Common myeloid progenitor, CD34-positive (primary cell): ENCODE measurements at regions not wholly inside any gene's neighbourhood (a gene's known extent, or its start where the extent isn't known, plus 50 kb on each side); places are given as distances from the start of the nearest gene placed in this dataset.

Experiments used
- CTCF ChIA-PET: fragments of 350-600 bp; sonication (Branson Sonifier 250); formaldehyde crosslinking; loops from one replicate; lab custom pipeline; 2021; ENCODE audit warnings: antibody characterized with exemption; lab: Charles Lee
- POLR2A ChIA-PET: fragments of 350-600 bp; sonication (Branson Sonifier 250); formaldehyde crosslinking; loops from one replicate; lab custom pipeline; 2021; ENCODE audit warnings: antibody characterized with exemption; lab: Charles Lee
- DNase-seq, 3 donors: peaks; one replicate each; pipeline versions ENCODE4 v3.0.0 to v3.0.0-alpha.2; 2013
- H3K27ac ChIP-seq, 2 experiments: 1 replicate in 1 of 2; 2 replicates in 1 of 2; pipeline ENCODE4 v1.7.0; 2013; ENCODE audit warnings: inconsistent platforms in 2 of 2, low read length in 2 of 2, mild to moderate bottlenecking in 2 of 2, low read depth in 1 of 2, moderate library complexity in 1 of 2; ENCODE audit not compliant: severe bottlenecking in 2 of 2, insufficient read depth in 1 of 2, poor library complexity in 1 of 2
- H3K27me3 ChIP-seq, 5 experiments: replicated peaks in 2 of 5; 1 replicate in 3 of 5; 2 replicates in 2 of 5; pipeline versions ENCODE4 v1.6.1 to v1.7.0; 2013; ENCODE audit warnings: low read length in 4 of 5, mild to moderate bottlenecking in 2 of 5, moderate library complexity in 2 of 5, inconsistent platforms in 1 of 5; ENCODE audit not compliant: insufficient read depth in 5 of 5, control insufficient read depth in 4 of 5
- H3K36me3 ChIP-seq, 4 experiments: 1 replicate in 2 of 4; 2 replicates in 2 of 4; pipeline versions ENCODE4 v1.6.1 to v1.7.0; 2013; ENCODE audit warnings: low read length in 3 of 4, control low read depth in 1 of 4, mild to moderate bottlenecking in 1 of 4; ENCODE audit not compliant: control insufficient read depth in 4 of 4, insufficient read depth in 4 of 4
- H3K4me1 ChIP-seq, 4 experiments: 1 replicate in 3 of 4; 2 replicates in 1 of 4; pipeline versions ENCODE4 v1.6.1 to v1.7.1; 2013; ENCODE audit warnings: low read length in 3 of 4, mild to moderate bottlenecking in 3 of 4, control low read depth in 1 of 4, inconsistent platforms in 1 of 4, moderate library complexity in 1 of 4; ENCODE audit not compliant: control insufficient read depth in 4 of 4, insufficient read depth in 4 of 4; ENCODE audit errors: control extremely low read depth in 1 of 4
- H3K4me3 ChIP-seq, 7 experiments: 1 replicate in 4 of 7; 2 replicates in 3 of 7; pipeline versions ENCODE4 v1.5.1 to v1.7.0; 2013; ENCODE audit warnings: mild to moderate bottlenecking in 7 of 7, low read length in 6 of 7, moderate library complexity in 6 of 7, inconsistent platforms in 2 of 7, low read depth in 2 of 7, control low read depth in 1 of 7; ENCODE audit not compliant: insufficient read depth in 4 of 7, control insufficient read depth in 1 of 7; ENCODE audit errors: extremely low read depth in 1 of 7
- H3K9me3 ChIP-seq, 5 experiments: 1 replicate in 4 of 5; 2 replicates in 1 of 5; pipeline versions ENCODE4 v1.6.1 to v1.7.1; 2013; ENCODE audit warnings: low read length in 4 of 5, mild to moderate bottlenecking in 2 of 5, inconsistent platforms in 1 of 5, low read depth in 1 of 5, moderate library complexity in 1 of 5; ENCODE audit not compliant: control insufficient read depth in 4 of 5, insufficient read depth in 2 of 5; ENCODE audit errors: control extremely low read depth in 1 of 5
- WGBS: methylation state at CpG from one replicate; pipeline ENCODE4 v1.1.5; 2013; ENCODE audit not compliant: insufficient coverage; 5-methylcytosine and 5-hydroxymethylcytosine counted together

DNA sequence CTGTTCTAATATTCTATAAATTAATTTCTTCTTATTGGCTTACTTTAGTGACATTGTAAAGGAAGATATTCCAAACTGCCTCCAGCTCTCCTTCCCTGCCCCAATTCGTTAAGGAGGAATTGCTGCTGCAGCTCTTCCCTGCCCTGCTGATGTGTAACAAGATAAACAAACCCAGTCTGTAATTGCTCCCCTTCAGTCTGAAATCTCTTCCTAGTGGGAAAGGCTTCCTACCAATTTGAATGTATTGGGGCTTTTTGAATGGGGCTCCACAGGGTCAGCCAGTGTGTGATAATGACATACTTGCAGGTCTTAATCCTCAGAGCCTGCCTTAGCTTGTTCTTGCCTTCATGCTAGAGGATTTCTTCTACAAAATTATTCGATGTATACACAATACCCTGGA lies 849.9 kb upstream of the GHITM start:
- POLR2A ChIA-PET = no interaction called here
- WGBS = 43% methylated on average over 1 of the region's 2 CpGs
- no peaks in the 10 kb centered on the region for H3K36me3 ChIP-seq
- H3K9me3 ChIP-seq = no peaks in the 10 kb centered on the region
- H3K4me1 ChIP-seq = no peaks in the 10 kb centered on the region
- H3K4me3 ChIP-seq = no peak overlapping the region
- DNase-seq = no peak
- no peak overlapping the region for H3K27ac ChIP-seq
- no peaks in the 10 kb centered on the region for H3K27me3 ChIP-seq
- CTCF ChIA-PET = no interaction called here

DNA sequence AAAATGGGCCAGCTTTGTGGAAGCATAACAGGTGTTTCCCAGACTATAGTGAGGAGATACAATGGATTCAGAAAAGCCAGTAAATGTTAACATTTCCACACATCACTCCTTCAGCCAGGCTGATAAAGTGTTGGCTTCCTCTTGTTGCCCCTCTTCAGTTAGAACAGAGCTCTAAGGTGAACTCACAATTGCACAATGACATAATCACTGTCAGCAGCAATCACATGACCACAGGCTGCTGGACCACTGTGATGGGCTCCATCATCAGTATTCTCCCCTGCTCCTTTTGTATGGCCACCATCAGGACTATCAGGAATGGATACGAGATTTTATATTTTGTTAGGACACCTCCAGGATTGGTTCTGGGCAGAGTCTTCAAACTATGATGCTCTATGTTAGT lies 849.4 kb upstream of the GHITM start:
- Histone ChIP-seq H3K36me3 (no peaks in the 10 kb centered on the region), H3K4me1 (no peaks in the 10 kb centered on the region), H3K9me3 (no peaks in the 10 kb centered on the region), H3K27me3 (no peaks in the 10 kb centered on the region), H3K27ac (no peak overlapping the region), H3K4me3 (no peak overlapping the region)
- POLR2A ChIA-PET = no interaction called here
- no CpG with 5 or more reads among the region's 1 CpG for WGBS
- no peak for DNase-seq
- CTCF ChIA-PET = no interaction called here

DNA sequence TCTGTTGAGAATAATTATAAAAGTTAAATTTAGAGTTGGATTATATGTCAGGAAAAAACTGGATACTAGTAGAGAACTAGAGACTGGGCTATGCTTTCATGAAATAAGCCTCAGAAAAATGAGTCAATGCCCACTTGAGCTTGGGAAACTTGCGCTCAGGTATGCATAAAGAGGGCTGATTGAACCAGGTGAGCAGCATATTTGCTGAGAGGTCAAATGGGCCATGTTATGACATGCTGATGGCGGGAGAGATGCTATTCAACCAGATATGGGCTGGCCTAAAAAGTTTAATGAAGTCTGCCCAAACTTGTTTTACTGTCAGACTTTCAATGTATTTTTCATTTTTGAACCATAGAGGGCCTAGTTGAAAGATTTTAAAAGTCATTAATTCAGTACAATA lies 837.6 kb upstream of the GHITM start:
- ChIA-PET POLR2A (interaction anchor here (0.5 kb wide), 1 partner anchor 827 kb away, joined by 5 read pairs; no protein-coding TSS in a partner anchor), CTCF (no interaction called here)
- no peak for DNase-seq
- 88% methylated on average over 1 of the region's 2 CpGs for WGBS
- H3K27me3 ChIP-seq = no peaks in the 10 kb centered on the region
- no peak overlapping the region for H3K4me3 ChIP-seq
- no peak overlapping the region for H3K27ac ChIP-seq
- no peaks in the 10 kb centered on the region for H3K9me3 ChIP-seq
- H3K4me1 ChIP-seq = no peaks in the 10 kb centered on the region
- no peaks in the 10 kb centered on the region for H3K36me3 ChIP-seq

DNA sequence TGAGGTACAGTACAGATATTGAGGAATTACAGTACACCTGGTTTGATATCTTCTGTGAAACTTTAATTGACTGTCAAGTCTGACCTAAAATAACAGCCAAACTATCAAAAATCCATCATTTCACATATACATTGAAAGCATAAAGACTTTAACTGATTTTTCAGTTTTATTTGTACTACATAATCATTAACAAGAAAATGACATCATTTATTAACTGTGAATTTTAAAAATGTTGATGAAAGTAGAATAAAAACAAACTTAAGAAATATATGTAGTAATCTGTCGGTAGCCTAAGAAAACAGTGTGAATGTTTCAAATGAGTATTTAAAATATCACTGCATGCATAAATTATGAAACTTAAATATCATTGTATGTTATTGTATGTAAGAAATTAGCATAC lies 836.7 kb upstream of the GHITM start:
- Histone ChIP-seq H3K4me3 (no peak overlapping the region), H3K27ac (no peak overlapping the region), H3K9me3 (no peaks in the 10 kb centered on the region), H3K27me3 (no peaks in the 10 kb centered on the region), H3K36me3 (no peaks in the 10 kb centered on the region), H3K4me1 (no peaks in the 10 kb centered on the region)
- ChIA-PET CTCF (no interaction called here), POLR2A (no interaction called here)
- no peak for DNase-seq
- no CpG with 5 or more reads among the region's 1 CpG for WGBS

DNA sequence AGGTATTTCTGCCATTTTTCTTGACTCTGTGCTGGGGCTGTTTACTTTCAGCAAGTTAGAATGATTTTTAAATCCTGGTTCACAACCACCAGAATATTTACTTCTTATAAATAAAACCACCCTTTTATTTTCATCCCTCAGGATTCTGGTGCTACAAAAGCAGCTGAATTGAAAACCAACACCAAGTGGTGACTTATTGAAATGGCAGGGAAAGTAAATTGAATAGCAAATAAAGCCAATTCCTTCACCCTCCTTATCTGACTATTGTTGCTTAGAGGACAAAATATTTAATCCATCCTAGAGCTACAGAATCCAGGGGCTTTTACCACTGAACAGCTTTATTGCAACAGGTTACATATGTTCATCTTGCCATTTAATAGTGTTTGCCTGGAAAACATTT lies 828.6 kb upstream of the GHITM start:
- Histone ChIP-seq H3K36me3 (no peaks in the 10 kb centered on the region), H3K4me1 (no peaks in the 10 kb centered on the region), H3K9me3 (no peaks in the 10 kb centered on the region), H3K27me3 (no peaks in the 10 kb centered on the region), H3K27ac (no peak overlapping the region), H3K4me3 (no peak overlapping the region)
- ChIA-PET CTCF (no interaction called here), POLR2A (no interaction called here)
- DNase-seq = no peak

DNA sequence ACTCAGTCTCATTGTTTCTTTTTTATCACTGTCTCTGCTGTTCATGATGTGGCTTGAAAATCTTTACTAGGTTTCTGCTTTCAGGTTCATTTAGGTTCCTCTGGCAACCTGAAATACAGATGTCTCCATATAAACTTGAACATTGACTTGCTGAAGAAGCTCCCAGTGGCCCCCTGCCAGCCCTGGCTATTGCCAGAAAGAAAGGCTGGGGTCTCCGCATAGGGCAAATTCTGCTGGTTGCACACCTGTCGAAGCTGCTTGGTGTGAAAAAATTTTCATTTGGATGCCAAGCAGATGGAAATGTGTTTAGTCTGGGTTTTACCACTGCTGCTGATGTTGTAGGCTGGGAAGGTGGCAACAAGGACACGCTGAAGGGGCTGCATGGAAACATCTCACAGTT lies 826.7 kb upstream of the GHITM start:
- Histone ChIP-seq H3K4me1 (no peaks in the 10 kb centered on the region), H3K27me3 (no peaks in the 10 kb centered on the region), H3K4me3 (no peak overlapping the region), H3K27ac (no peak overlapping the region), H3K36me3 (no peaks in the 10 kb centered on the region), H3K9me3 (peaks cover 0 to 4% (median 0%) of the 10 kb centered on the region in 5 experiments)
- ChIA-PET CTCF (no interaction called here), POLR2A (no interaction called here)
- 100% methylated on average over 3 of the region's 3 CpGs for WGBS
- no peak for DNase-seq

DNA sequence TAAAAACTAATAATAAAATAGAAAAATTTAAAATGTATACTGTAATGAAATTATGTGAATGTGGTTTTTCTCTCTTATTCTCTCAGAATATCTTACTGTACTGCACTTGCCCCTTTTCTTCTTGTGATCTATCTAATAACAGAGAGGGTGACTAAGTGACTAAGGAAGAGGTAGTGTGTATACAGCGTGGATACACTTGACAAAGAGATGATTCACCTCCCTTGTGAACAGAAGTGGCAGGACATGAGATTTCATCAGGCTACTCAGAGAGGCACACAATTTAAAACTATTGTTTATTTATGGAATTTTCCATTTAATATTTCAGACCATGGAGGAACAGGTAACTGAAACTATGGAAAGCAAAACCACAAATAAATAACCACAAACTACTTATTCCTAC lies 806.6 kb upstream of the GHITM start:
- no CpG with 5 or more reads among the region's 1 CpG for WGBS

More for the DNA sequence above, 806.6 kb upstream of the GHITM start:
- CTCF ChIA-PET = no interaction called here
- H3K27ac ChIP-seq = no peak overlapping the region
- peaks cover 0 to 3% (median 0%) of the 10 kb centered on the region in 5 experiments for H3K9me3 ChIP-seq
- POLR2A ChIA-PET = no interaction called here
- no peak for DNase-seq
- H3K4me3 ChIP-seq = no peak overlapping the region
- no peaks in the 10 kb centered on the region for H3K27me3 ChIP-seq
- no peaks in the 10 kb centered on the region for H3K36me3 ChIP-seq
- H3K4me1 ChIP-seq = no peaks in the 10 kb centered on the region
